Skeletal muscle satellite cell (primary cell): ENCODE measurements at regions not wholly inside any gene's neighbourhood (a gene's known extent, or its start where the extent isn't known, plus 50 kb on each side); places are given as distances from the start of the nearest gene placed in this dataset.
"Not testable (repeated sequence)": the region's sequence is repeated elsewhere in the genome, so short reads cannot be mapped to it uniquely, and the experiment has no call there.

Experiments
- H3K27me3 ChIP-seq: 2 replicates; pipeline ENCODE4 v1.7.0; 2013; ENCODE audit warnings: low read length; ENCODE audit not compliant: control insufficient read depth, insufficient read depth
- H3K36me3 ChIP-seq: 2 replicates; pipeline ENCODE4 v1.7.0; 2013; ENCODE audit warnings: mild to moderate bottlenecking, control low read depth, low read length; ENCODE audit not compliant: insufficient read depth
- H3K4me1 ChIP-seq: 2 replicates; pipeline ENCODE4 v1.7.0; 2013; ENCODE audit warnings: low read length; ENCODE audit not compliant: control insufficient read depth, insufficient read depth
- H3K4me2 ChIP-seq: 2 replicates; pipeline ENCODE4 v1.7.0; 2013; ENCODE audit warnings: mild to moderate bottlenecking, low read length
- H3K4me3 ChIP-seq: 2 replicates; pipeline ENCODE4 v1.7.0; 2013; ENCODE audit warnings: low read length
- H3K9ac ChIP-seq: 2 replicates; pipeline ENCODE4 v1.7.0; 2013; ENCODE audit warnings: mild to moderate bottlenecking, low read depth, low read length, moderate library complexity
- H3K9me3 ChIP-seq: replicated peaks from 2 replicates; pipeline ENCODE4 v1.7.0; 2013; ENCODE audit warnings: mild to moderate bottlenecking, control low read depth, low read length

DNA sequence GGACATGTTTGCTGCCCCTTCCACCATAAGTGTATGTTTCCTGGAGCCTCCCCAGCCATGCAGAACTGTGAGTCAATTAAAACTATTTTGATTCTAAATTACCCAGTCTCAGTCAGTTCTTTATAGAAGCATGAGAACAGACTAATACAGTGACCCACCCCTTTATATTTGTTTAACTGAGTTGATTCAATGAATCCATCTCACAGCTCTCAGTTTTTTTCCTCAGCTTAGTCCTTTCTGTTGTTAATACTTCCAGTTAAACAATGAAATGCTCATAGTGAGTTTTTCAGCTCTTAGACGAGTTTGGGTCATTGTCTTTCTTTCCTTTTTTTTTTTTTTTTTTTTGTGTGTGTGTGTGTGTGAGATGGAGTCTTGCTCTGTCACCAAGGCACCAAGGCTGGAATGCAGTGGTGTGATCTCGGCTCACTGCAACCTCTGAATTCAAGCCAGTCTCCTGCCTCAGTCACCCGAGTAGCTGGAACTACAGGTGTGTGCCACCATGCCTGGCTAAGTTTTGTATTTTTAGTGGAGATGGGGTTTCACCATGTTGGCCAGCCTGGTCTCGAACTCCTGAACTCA is 627.4 kb downstream of the SPATA31A7 start:
- H3K9ac ChIP-seq, H3K27me3 ChIP-seq, H3K36me3 ChIP-seq, H3K4me3 ChIP-seq, H3K4me1 ChIP-seq, H3K4me2 ChIP-seq, H3K9me3 ChIP-seq: not testable (repeated sequence)

DNA sequence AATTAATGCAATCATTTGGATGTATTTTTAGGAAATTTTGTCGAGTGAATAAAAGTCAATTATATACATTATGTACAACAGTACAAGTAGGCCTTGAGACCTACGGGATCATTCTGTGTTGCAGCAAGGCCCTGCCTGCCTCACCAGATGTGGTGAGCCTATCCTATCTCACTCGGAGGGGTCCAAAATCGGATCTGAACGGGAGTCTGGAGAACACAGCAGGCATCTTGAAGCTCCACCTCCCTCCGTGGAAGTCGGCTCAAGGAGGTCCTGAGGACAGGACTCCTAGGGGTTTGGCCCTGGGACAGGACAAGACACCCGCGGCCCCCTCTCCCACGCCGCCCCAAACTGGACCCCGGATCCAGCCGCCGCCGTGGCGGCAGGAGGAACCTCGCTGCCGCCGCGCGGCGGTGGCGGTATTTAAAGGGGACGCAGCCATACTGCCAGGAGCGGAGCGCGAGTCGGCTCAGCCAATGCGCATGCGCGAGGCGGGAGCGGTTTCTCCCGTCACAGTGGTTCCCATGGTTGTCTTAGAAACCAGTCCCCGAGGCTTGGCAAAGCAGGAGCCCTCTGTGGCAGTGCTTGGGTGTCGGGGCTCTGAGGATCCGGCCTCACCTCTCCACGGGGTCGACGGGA is 663.9 kb downstream of the SPATA31A7 start:
- H3K4me2 ChIP-seq, H3K9ac ChIP-seq, H3K36me3 ChIP-seq, H3K4me3 ChIP-seq, H3K9me3 ChIP-seq, H3K27me3 ChIP-seq, H3K4me1 ChIP-seq: not testable (repeated sequence)

DNA sequence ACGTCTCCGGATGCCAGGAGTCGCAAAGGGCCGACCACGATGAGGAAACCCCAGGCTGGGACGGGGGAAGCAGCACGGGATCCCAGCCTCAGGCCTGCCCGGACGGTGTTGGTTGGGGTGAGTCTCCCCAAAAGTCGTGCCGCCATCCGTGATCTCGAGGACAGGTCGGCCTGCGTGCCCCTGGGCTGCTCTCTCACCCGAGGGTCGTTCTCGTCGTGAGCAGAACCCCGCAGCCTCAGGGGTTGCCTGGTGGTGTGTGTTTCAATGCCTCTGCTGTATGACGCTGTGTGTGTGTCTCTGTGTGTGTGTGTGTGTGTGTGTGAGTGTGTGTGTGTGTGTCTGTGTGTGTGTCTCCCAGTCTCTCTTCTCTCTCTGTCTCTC is 664.4 kb downstream of the SPATA31A7 start:
- H3K4me3 ChIP-seq, H3K9ac ChIP-seq, H3K36me3 ChIP-seq, H3K9me3 ChIP-seq, H3K4me1 ChIP-seq, H3K27me3 ChIP-seq, H3K4me2 ChIP-seq: not testable (repeated sequence)

DNA sequence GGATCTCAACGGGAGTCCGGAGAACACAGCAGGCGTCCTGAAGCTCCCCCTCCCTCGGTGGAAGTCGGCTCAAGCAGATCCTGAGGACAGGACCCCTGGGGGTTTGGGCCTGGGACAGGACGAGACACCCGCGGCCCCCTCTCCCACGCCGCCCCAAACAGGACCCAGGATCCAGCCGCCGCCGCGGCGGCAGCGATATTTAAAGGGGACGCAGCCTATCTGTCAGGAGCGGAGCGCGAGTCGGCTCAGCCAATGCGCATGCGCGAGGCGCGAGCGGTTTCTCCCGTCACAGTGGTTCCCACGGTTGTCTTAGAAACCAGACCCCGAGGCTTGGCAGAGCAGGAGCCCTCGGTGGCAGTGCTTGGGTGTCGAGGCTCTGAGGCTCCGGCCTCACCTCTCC is 666.4 kb downstream of the SPATA31A7 start:
- not testable (repeated sequence) for H3K27me3 ChIP-seq, H3K4me2 ChIP-seq, H3K9ac ChIP-seq, H3K4me3 ChIP-seq, H3K36me3 ChIP-seq, H3K9me3 ChIP-seq, H3K4me1 ChIP-seq

DNA sequence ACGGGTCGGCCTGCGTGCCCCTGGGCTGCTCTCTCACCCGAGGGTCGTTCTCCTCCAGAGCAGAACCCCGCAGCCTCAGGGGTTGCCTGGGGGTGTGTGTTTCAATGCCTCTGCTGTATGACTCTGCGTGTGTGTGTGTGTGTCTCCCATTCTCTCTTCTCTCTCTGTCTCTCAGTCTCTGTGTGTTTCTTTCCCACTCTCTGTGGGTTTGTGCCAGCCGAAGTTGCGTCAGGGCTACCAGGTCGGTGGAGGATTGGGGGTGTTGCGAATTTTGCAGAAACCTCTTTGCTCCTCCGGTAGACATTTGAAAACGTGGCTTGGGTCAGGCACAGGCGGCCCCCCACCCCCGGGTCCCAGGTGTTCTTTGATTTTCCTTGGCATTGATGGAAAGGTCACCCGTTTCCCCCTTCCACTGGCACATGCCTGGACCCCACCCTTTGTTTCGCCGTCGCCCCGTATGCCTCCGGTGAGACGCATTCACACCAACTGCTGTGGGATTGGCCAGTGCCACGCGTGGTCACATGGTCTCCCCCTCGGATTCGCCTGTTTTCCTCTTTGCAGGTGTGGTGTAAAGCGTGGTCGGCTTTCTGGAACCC is 667.1 kb downstream of the SPATA31A7 start:
- H3K4me1 ChIP-seq, H3K4me2 ChIP-seq, H3K9me3 ChIP-seq, H3K9ac ChIP-seq, H3K27me3 ChIP-seq, H3K36me3 ChIP-seq, H3K4me3 ChIP-seq: not testable (repeated sequence)

DNA sequence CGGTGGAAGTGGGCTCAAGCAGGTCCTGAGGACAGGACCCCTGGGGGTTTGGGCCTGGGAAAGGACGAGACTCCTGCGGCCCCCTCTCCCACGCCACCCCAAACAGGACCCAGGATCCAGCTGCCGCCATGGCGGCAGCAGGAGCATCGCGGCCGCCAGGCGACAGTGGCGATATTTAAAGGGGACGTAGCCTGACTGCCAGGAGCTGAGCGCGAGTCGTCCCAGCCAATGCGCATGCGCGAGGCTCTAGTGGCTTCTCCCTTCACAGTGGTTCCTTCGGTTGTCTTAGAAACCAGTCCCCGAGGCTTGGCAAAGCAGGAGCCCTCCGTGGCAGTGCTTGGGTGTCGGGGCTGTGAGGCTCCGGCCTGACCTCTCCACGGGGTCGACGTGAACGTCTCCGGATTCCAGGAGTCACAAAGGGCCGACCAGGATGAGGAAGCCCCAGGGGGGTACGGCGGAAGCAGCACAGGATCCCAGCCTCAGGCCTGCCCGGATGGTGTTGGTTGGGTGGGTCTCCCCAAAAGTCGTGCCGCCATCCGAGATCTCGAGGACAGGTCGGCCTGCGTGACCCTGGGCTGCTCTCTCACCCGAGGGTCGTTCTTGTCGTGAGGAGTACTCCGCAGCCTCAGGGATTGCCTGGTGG is 668.0 kb downstream of the SPATA31A7 start:
- H3K36me3 ChIP-seq, H3K4me2 ChIP-seq, H3K27me3 ChIP-seq, H3K4me1 ChIP-seq, H3K9ac ChIP-seq, H3K9me3 ChIP-seq, H3K4me3 ChIP-seq: not testable (repeated sequence)

DNA sequence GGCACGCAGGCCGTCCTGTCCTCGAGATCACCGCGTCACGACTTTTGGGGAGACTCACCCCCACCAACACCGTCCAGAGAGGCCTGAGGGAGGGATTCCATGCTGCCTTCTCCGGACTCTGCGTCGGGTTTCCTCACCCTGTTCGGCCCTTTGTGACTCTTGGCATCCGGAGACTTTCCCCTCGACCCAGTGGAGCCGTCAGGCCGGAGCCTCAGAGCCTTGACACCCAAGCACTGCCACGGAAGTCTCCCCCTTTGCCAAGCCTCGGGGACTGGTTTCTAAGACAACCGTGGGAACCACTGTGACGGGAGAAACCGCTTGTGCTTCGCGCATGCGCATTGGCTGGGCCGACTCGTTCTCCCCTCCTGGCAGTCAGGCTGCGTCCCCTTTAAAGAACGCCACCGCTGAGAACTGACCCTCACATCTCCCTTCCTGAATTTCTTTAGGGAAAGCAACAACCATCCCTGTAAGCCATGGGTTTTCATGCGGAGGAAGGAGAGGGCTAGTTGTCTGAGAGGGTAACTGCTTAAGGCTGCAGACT is 672.7 kb downstream of the SPATA31A7 start:
- not testable (repeated sequence) for H3K9me3 ChIP-seq, H3K36me3 ChIP-seq, H3K27me3 ChIP-seq, H3K4me3 ChIP-seq, H3K9ac ChIP-seq, H3K4me1 ChIP-seq
- H3K4me2 ChIP-seq = peak overlapping the region; percentile 41

DNA sequence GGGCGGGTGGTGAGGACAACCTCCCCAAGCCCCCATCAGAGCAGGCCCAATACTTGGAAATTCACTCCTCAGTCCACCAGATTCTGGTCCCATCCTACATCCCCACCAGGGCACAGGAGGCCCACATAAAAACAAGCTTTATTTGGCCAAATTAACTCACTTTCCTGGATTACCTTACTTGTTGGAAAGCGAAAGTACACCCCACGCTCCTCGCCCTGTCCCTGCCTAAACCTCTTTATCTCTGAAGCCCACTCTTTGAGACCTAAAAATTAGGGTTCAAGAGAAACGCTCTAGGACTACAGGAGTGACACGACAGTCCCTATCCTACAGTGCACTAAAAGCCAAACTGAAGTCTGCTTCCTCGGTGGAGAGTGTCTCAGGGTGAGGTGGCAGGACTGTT is 674.6 kb downstream of the SPATA31A7 start:
- H3K4me3 ChIP-seq, H3K36me3 ChIP-seq, H3K4me2 ChIP-seq, H3K4me1 ChIP-seq, H3K9ac ChIP-seq, H3K9me3 ChIP-seq, H3K27me3 ChIP-seq: not testable (repeated sequence)

DNA sequence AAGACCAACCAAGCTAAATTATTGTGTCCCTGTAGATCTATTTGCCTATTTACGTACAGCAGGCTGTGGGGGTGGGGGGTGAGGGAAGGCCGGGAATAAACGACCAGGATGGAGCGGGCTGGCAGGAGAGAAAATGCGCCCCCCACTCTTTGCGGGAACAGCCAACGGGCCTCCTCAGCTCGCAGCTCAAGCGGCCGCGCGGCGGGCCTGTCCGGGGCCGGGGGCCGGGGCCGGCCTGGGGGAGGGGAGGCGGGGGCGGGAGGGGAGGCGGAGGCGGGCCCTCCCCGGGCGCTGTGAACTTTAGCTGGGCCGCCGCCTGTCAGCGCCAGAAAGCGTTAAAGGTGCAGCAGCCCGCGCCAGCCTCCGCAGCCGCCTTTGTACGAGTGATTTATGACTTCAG is 679.1 kb downstream of the SPATA31A7 start:
- H3K4me1 ChIP-seq, H3K27me3 ChIP-seq, H3K4me2 ChIP-seq, H3K36me3 ChIP-seq, H3K4me3 ChIP-seq, H3K9me3 ChIP-seq, H3K9ac ChIP-seq: not testable (repeated sequence)

DNA sequence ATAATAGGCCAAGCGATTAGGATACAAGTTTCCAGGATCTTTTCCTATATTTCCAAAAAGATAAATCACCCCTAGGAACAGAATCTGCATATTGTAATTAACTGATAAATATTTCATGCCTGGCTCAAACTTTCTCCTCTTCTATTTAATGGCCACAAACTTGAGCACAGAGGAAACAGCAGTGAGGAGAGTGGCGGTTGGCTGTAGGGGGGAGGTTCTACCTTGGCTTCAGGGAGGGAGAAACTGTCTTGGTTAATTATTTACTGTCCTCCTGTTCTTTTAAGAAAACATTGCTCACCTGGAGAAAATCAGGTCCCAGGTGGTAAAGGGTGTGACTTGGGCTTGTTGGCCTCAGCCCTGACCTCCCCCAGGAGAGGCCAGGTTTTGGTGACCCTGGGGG is 682.5 kb downstream of the SPATA31A7 start:
- H3K4me3 ChIP-seq, H3K4me2 ChIP-seq, H3K9me3 ChIP-seq, H3K9ac ChIP-seq, H3K4me1 ChIP-seq, H3K36me3 ChIP-seq, H3K27me3 ChIP-seq: not testable (repeated sequence)
